ENCODE measurements at regions not wholly inside any gene's neighbourhood (a gene's known extent, or its start where the extent isn't known, plus 50 kb on each side); places are given as distances from the start of the nearest gene placed in this dataset.

DNA sequence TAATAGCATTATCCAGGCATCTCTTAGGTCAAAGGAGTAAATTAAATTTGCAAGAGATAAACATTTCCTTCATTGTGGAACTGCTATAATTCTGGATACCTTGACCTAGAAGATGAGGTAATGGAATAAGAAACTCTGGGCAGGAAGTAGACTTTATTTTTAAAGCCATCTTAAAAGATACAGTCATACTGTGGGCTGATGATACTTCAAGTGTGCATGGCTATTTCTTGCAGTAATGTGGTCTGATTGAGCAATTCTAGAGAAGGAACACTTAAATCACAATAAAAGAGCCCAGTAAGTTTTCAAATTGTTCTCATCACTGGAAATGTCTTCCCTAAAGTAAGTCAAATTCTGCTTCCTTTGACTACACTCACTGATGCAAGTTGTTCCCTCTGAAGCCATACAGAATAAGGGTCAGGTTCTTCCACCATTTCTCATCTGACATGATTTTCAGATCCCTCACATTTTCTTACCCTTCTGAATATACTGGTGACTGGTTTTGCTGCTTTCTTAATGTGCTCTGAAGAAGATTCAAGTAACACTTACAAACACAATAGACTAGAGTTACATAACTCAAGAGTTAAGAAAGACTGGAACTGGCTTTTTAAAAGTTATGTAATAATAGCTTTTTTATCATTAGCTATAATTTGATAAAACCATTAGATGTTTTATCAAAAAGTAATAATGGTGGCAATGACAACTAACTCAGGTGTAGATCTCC, 62.6 kb upstream of the TMEM244 start:
- Histone ChIP-seq H3K27ac (no peak overlapping the region), H3K9me3 (no peaks in the 10 kb centered on the region), H3K27me3 (no peaks in the 10 kb centered on the region), H3K4me1 (no peaks in the 10 kb centered on the region), H3K36me3 (no peaks in the 10 kb centered on the region), H3K4me3 (no peak overlapping the region)
- intact Hi-C loops (cut with DNase I; ENCODE audit: low total_unique reads), result no loop called here
- no peak for TF ChIP-seq CTCF (IDR thresholded peaks at IDR 0.05)
- no peak for DNase-seq

- no peak overlapping the region for H3K27ac ChIP-seq
- H3K27me3 ChIP-seq, result no peaks in the 10 kb centered on the region
- intact Hi-C loops (cut with DNase I; ENCODE audit: low total_unique reads), result no loop called here
- no peaks in the 10 kb centered on the region for H3K9me3 ChIP-seq
- no peaks in the 10 kb centered on the region for H3K4me1 ChIP-seq
- no peak for DNase-seq
- H3K4me3 ChIP-seq, result no peak overlapping the region
- no peak for TF ChIP-seq CTCF (IDR thresholded peaks at IDR 0.05)
- no peaks in the 10 kb centered on the region for H3K36me3 ChIP-seq
Observed at GRCh38 chr6:129921169-129921817, 60.2 kb upstream of the TMEM244 start.

- no peaks in the 10 kb centered on the region for H3K4me1 ChIP-seq
- no peak overlapping the region for H3K27ac ChIP-seq
- no peaks in the 10 kb centered on the region for H3K9me3 ChIP-seq
- intact Hi-C loops (cut with DNase I; ENCODE audit: low total_unique reads), result no loop called here
- no peak for DNase-seq
- no peaks in the 10 kb centered on the region for H3K27me3 ChIP-seq
- no peaks in the 10 kb centered on the region for H3K36me3 ChIP-seq
- H3K4me3 ChIP-seq, result no peak overlapping the region
- TF ChIP-seq CTCF (IDR thresholded peaks at IDR 0.05), result no peak
Observed at GRCh38 chr6:129920103-129920798, 59.1 kb upstream of the TMEM244 start.

DNA sequence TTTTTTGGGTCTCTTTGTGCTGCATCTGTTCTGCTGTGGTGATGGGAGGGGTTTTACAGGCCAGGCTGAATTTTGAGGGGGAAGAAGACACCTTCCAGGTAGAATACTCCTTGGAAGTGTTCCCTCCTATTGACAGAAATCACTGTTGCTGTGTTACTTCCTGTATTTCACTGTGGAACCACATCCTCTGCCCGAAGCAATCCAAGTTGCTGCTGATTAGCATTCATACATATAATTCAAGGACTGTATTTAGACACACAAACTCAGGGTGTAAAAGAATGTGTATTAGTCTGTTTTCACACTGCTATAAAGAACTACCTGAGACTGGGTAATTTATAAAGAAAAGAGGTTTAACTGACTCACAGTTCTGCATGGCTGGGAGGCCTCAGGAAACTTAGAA, 50.6 kb upstream of the TMEM244 start:
- no peak for TF ChIP-seq CTCF (IDR thresholded peaks at IDR 0.05)
- H3K27ac ChIP-seq, result no peak overlapping the region
- H3K4me3 ChIP-seq, result no peak overlapping the region
- H3K27me3 ChIP-seq, result no peaks in the 10 kb centered on the region
- no peaks in the 10 kb centered on the region for H3K36me3 ChIP-seq
- H3K9me3 ChIP-seq, result no peaks in the 10 kb centered on the region
- no peak for DNase-seq
- intact Hi-C loops (cut with DNase I; ENCODE audit: low total_unique reads), result no loop called here
- H3K4me1 ChIP-seq, result no peaks in the 10 kb centered on the region

Measured in tibial artery (tissue), 4 donors.